HEK293T (cell line): ENCODE measurements at regions not wholly inside any gene's neighbourhood (a gene's known extent, or its start where the extent isn't known, plus 50 kb on each side); places are given as distances from the start of the nearest gene placed in this dataset.

Experiments used
- ARNT ChIP-seq: fragments of 450-650 bp; IDR thresholded peaks from 2 replicates; pipeline ENCODE4 v1.6.1; 2017; ENCODE audit warnings: mild to moderate bottlenecking
- BHLHE40 ChIP-seq: fragments of 450-650 bp; IDR thresholded peaks from 2 replicates; pipeline ENCODE4 v1.6.1; 2016; ENCODE audit warnings: mild to moderate bottlenecking, moderate library complexity, borderline replicate concordance
- ELF4 ChIP-seq: fragments of 450-650 bp; IDR thresholded peaks from 2 replicates; pipeline ENCODE4 v1.6.1; 2017; ENCODE audit warnings: antibody characterized with exemption
- FOXK2 ChIP-seq: fragments of 450-650 bp; IDR thresholded peaks from 2 replicates; pipeline ENCODE4 v1.6.1; 2016; ENCODE audit warnings: mild to moderate bottlenecking
- FOXM1 ChIP-seq: fragments of 450-650 bp; IDR thresholded peaks from 2 replicates; pipeline ENCODE4 v1.6.1; 2017; ENCODE audit warnings: mild to moderate bottlenecking, borderline replicate concordance
- NFRKB ChIP-seq: fragments of 450-650 bp; IDR thresholded peaks from 2 replicates; pipeline ENCODE4 v1.6.1; 2016; ENCODE audit warnings: mild to moderate bottlenecking, moderate library complexity
- SP1 ChIP-seq: fragments of 450-650 bp; IDR thresholded peaks from 2 replicates; pipeline ENCODE4 v1.6.1; 2017
- TARDBP ChIP-seq: fragments of 450-650 bp; IDR thresholded peaks from 2 replicates; pipeline ENCODE4 v1.6.1; 2016
- ZNF384 ChIP-seq: fragments of 450-650 bp; IDR thresholded peaks from 2 replicates; pipeline ENCODE4 v1.6.1; 2016
- TF ChIP-seq, protein P1 (sequence below): fragments of 450-650 bp; IDR thresholded peaks from 2 replicates; pipeline ENCODE4 v1.6.1; 2016

DNA sequence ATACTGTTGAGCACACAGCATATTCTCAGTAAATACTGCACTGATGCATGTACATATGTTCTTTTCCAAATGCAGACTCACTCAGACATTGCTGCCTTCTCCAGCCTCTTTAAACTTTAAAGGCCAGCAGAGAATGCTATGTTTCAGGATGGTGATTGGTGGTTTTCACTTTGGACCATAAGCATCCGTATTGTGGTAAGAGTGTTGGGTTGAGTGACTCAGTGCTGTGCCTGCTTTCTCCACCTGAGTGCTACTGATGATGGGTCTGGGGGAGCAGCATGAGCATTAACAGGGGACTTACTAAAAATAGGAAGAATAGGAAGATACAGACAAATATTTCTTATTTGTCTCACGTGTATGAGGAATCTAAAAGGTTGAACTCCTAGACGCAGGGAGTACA, 56.3 kb upstream of the ZNF92 start:
- TF ChIP-seq, protein P1, sequence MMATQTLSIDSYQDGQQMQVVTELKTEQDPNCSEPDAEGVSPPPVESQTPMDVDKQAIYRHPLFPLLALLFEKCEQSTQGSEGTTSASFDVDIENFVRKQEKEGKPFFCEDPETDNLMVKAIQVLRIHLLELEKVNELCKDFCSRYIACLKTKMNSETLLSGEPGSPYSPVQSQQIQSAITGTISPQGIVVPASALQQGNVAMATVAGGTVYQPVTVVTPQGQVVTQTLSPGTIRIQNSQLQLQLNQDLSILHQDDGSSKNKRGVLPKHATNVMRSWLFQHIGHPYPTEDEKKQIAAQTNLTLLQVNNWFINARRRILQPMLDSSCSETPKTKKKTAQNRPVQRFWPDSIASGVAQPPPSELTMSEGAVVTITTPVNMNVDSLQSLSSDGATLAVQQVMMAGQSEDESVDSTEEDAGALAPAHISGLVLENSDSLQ, result no peak
- TF ChIP-seq TARDBP (no peak), ELF4 (no peak), SP1 (no peak), FOXK2 (no peak), BHLHE40 (no peak), ARNT (no peak), ZNF384 (no peak), NFRKB (no peak), FOXM1 (no peak)
